OCI-LY7 (cell line): ENCODE measurements at regions not wholly inside any gene's neighbourhood (a gene's known extent, or its start where the extent isn't known, plus 50 kb on each side); places are given as distances from the start of the nearest gene placed in this dataset.

ENCODE experiments used
- EZH2phosphoT487 ChIP-seq: fragments of 200-600 bp; sonication (generic); IDR thresholded peaks from 2 replicates; pipeline ENCODE4 v1.6.1; 2018; ENCODE audit warnings: low read depth, borderline replicate concordance, mild to moderate bottlenecking, mixed run types, antibody characterized with exemption, low read length, moderate library complexity, mixed read lengths
- TF ChIP-seq, protein P1 (sequence below): fragments of 200-600 bp; sonication (generic); conservative IDR thresholded peaks from 2 replicates; pipeline ENCODE4 v1.5.1; 2014; ENCODE audit warnings: mild to moderate bottlenecking, antibody characterized with exemption, low read length, moderate library complexity, mixed read lengths

GRCh38 chr17:77581480-77581879 lies 377.0 kb upstream of the TNRC6C start:
- TF ChIP-seq, protein P1, sequence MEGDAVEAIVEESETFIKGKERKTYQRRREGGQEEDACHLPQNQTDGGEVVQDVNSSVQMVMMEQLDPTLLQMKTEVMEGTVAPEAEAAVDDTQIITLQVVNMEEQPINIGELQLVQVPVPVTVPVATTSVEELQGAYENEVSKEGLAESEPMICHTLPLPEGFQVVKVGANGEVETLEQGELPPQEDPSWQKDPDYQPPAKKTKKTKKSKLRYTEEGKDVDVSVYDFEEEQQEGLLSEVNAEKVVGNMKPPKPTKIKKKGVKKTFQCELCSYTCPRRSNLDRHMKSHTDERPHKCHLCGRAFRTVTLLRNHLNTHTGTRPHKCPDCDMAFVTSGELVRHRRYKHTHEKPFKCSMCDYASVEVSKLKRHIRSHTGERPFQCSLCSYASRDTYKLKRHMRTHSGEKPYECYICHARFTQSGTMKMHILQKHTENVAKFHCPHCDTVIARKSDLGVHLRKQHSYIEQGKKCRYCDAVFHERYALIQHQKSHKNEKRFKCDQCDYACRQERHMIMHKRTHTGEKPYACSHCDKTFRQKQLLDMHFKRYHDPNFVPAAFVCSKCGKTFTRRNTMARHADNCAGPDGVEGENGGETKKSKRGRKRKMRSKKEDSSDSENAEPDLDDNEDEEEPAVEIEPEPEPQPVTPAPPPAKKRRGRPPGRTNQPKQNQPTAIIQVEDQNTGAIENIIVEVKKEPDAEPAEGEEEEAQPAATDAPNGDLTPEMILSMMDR: no peak
- no peak for TF ChIP-seq EZH2phosphoT487
